HG02970 (cell line): ENCODE measurements at regions not wholly inside any gene's neighbourhood (a gene's known extent, or its start where the extent isn't known, plus 50 kb on each side); places are given as distances from the start of the nearest gene placed in this dataset.
"Not testable (repeated sequence)": the region's sequence is repeated elsewhere in the genome, so short reads cannot be mapped to it uniquely, and the experiment has no call there.

Experiments
- ATAC-seq: cut with Tn5 transposase; IDR thresholded peaks from one replicate; pipeline ENCODE4 v1.9.1; 2021; ENCODE audit warnings: mild to moderate bottlenecking, moderate library complexity, moderate number of reproducible peaks; ENCODE audit not compliant: unreplicated experiment, low FRiP score

DNA sequence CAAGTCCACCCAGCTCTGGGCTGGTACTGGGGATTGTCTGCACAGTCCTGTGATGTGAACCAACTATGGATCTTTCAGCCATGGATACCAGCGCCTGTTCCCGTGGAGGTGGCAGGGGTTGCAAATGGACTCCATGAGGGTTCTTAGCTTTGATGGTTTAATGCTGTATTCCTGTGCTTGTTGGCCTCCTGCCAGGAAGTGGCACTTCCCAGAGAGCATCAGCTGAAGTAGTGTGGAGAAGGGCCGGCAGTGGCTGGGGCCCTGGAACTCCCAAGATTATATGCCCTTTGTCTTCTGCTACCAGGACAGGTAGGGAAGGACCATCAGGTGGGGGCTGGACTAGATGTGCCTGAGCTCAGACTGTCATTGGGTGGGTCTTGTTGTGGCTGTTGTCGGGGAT is 1104.8 kb upstream of the COX7C start:
- ATAC-seq = no peak

DNA sequence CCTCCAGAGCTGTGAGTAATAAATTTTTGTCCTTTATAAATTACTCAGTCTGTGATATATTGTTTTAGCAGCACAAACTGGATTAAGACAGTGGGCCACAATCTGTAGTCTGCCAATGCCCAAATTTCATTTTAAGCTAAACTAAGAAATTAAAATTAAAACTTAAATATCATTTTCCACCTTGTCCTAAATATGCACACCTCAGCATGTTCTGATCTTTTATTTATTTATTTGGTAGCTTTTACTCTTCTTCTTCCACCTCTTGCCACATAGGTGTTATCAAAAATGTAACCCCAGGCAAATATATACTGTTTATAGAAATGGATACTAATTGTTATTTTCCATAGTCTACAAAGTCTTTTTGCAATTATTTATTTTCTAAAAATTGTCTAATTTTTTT is 1102.2 kb upstream of the COX7C start:
- ATAC-seq = no peak

DNA sequence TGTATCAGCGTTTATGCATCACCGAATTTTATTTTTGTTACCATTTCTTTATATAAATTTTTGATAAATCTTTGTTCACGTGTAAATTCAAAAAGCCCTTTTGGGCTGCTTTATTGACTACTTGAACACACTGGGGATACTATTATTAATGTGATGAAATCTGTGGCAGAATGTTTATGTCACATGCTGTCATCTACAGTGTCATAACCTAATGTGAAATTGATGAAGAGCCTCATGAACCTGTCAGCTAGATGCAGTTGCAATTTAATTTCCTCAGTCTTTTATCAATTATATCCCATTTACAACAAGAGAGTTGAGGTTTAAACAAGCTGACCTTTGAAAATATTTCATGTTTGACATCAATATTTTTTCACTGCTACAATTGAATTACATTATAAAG is 1100.4 kb upstream of the COX7C start:
- no peak for ATAC-seq

DNA sequence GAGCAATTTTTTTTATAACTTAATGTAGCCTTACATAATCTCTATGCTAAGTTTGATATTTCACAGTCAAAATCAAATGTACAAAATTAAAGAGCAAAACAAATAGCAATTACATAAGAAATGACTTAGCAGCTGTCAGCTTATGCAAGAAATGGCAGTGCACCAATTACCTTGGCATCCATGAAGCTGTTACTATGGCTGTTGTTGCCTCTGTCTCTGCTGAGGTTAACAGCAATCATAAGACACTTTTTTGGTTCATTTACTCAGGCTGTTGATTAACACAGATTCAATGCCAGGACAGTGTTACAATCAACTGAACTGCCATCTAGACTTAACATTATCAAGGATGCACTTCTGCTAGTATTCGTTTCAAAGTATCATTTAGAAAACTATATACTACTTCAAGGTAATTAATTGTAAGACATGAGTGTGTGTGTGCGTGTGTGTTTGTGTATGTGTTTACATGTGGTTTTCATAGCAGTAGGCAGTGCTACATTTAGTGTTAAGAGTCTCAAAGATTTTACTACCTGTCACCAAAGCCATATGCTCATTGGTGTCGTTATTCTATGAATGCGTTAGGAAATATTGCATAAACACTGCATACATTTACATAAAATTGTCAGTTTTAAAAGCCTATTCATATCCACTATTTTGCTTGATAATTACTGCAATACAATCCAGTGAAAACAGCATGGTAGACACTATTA is 1084.2 kb upstream of the COX7C start:
- ATAC-seq = no peak

DNA sequence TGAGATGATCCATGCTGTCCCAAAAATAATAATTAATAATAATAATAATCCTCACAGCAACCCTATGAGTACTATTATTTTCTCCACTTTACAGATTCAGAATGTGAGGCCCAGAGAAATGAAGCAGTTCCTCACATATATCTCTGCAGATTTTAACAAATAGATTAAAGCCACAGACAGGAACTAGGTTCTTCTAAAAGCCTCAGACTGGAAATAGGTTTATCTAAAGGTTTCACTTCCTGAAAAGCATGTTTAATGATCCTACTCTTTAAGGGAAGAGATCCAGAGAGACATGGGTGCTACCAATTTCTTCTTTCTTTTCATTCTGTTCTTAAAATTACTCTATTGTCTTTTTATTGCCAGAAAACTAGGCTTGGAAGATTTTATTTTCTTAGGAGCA is 1079.4 kb upstream of the COX7C start:
- ATAC-seq = no peak

DNA sequence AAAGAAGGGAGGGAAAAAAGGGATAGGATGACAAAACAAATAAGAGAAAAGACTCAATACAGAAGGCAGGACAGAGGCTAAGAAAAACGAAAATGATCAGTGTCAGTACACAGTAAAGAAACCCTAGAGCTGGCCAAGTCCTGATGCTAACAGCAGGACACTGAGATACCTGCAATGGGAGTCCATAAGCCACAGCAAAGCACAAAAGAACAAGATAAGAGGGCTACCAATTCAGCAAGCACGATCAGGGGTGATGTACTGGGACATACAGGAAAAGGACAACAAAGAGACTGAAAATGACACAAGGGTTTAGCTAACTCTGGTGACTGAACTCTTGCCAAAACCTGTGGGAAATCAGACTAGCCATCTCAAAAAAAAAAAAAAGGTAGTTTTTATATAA is 1072.6 kb upstream of the COX7C start:
- no peak for ATAC-seq

DNA sequence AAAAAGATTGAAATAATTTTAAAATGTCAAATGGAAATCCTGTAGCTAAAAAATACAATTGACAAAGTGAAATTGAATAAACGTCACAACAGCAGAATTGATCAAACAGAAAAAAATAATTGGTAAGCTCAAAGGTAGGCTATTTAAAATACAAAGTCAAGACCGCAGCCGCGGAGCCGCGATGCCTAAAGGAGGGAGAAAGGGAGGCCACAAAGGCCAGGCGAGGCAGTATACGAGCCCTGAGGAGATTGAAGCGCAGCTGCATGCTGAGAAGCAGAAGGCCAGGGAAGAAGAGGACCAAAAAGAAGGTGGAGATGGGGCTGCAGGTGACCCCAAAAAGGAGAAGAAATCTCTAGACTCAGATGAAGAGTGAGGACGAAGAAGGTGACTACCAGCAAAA is 1068.5 kb upstream of the COX7C start:
- no peak for ATAC-seq

DNA sequence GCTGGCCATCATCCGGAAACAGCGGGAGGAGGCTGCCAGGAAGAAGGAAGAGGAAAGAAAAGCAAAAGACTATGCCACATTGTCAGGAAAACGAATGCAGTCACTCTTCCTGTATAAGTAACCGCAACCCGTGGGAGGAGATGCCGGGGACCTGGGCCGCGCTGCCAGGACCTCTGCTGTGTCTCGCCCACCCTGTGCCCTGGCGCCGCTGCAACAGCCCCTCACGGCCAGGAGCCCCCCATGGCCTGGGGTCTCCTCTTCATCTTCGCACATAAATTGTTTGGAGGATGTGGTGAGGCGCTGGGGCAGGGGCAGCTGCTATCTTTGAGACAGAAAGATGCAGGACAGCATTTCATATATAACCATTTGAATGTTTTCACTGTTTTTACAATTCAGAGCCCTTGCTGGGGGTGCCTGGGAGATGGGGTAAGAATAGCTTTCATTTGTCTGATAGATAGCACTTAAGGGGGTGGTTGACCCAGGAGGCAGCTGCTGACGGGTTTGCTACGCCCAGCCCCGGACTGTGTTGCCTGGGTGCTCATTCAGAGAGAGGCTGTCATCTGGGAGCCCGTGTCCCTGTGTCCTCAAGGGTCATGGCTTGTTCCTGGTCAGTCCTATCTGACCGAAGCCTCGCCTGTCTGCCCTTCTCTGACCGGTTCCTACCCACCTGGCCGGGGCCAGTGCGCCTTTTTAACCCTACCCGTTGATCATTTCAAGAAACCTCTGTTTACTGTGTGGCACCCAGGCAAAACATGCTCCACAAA is 1067.7 kb upstream of the COX7C start:
- ATAC-seq = no peak

DNA sequence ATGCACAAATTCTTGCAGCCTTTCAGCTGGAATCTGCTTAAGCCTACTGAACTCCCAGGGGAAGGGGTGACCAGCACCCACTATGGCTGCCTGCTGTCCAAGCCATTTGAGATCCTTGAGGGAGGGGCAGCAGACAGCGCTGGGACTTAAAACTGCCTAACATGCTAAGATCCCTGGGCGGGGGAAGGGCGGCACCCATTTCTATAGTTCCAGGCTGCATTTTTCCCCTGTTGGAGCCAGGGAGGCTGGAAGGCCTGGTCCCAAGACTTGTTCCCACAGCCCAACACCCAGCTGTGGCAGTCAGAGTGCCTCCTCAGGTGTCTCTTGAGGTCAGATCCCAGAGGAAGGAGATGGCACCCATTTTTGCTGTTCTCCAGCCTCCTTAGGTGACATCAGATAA is 1061.3 kb upstream of the COX7C start:
- no peak for ATAC-seq

DNA sequence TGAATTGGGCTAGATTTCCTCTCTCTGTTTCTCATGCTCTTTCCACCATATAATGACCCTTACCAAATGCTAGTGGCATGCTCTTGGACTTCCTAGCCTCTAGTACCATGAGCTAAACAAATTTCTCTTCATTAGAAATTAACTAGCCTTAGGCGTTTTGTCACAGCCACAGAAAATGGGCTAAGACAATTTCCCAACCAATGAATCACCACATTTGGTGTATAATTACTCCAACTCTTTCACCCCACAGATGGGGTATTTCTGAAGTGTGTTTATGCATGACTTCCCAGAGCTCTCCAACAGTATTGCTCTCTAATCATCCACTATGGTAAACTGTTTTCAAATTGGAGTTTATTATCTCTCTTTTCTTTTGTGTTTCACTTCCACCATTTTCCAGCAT is 1041.1 kb upstream of the COX7C start:
- no peak for ATAC-seq

DNA sequence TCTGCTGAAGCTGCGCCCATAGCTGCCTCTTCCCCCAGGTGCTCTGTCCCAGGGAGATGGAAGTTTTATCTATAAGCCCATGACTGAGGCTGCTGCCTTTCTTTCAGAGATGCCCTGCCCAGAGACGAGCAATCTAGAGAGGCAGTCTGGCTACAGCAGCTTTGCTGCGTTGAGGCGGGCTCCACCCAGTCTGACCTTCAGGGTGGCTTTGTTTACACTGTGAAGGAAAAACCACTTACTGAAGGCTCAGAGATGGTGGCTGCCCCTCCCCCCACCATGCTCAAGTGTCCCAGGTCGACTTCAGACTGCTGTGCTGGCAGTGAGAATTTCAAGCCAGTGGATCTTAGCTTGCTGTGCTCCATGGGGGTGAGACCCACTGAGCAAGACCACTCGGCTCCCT is 1029.9 kb upstream of the COX7C start:
- ATAC-seq = not testable (repeated sequence)

DNA sequence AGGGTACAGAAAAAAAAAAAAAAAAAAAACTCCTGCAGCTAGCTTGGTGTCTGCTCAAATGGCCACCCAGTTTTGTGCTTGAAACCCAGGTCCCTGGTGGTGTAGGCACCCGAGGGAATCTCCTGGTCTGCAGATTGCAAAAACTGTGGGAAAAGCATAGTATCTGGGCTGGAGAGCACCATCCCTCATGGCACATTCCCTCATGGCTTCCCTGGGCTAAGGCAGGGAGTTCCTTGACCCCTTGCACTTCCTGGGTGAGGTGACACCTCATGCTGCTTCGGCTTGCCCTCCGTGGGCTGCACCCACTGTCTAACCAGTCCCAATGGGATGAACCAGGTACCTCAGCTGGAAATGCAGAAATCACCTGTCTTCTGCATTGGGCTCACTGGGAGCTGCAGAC is 1029.5 kb upstream of the COX7C start:
- ATAC-seq = not testable (repeated sequence)

DNA sequence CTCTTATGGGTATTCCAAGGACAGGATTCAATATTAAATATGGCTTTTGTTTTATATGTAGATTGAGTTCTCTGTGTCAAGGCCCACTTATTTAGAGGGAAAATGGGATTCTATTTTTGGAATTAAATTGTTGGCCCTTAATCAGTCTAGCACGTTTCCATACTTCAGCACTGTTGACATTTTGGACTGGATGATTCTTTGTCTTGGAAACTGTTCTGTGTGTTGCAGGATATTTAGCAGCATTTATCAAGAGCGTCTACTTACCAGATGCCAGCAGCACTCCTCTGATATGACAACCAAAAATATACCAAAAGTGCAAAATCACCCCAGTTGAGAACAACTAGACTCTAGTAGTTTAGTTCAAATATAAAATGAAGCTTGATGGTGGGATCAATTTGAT is 1027.0 kb upstream of the COX7C start:
- no peak for ATAC-seq

DNA sequence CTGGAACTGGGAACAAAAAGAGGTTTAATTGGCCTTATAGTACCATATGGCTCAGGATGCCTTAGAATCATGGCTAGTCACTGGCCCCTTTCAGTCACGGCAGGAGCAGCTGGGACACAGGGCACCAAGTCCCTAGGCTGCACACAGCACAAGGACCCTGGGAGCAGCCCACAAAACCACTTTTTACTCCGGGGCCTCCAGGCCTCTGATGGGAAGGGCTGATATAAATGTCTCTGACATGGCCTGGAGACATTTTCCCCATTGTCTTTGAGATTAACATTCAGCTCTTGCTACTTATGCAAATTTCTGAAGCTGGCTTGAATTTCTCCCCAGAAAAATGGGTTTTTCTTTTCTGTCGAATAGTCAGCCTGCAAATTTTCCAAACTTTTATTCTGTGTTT is 1026.4 kb upstream of the COX7C start:
- ATAC-seq = no peak

DNA sequence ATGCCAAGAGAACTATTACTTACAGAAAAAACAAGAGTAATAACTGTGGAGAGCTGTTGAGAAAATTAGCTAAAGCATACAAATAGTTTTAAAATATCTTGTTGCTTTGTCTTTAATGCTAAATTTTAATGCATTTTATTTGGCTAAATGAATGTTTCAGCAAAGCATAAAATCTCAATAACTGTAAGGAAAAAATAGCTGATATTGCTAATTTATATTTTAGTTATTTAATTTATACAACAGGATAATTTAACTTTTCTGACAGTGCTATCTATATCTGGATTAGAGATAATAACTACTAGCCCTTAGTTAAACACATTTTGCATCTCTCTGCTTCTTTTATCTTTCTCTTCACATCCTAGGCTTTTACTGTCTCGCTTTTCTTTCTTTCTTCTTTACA is 1014.9 kb upstream of the COX7C start:
- no peak for ATAC-seq

DNA sequence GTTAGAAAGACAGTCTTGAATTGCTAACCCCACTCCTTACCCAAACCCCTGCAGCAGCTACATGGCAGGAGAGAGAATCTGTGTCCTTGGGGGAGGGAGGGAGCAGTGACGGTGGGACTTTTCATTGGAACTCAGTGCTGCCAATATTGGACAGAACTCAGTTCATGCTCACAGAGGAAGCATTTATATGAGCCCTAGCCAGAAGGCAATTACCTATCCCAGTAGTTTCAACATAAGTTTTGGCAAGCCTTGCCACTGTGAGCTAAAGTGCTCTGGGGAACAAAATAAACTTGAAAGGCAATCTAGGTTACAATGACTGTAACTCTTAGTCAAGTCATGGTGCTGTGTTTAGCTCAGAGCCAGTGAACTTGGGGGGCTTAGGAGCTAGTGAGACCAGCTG is 1013.4 kb upstream of the COX7C start:
- no peak for ATAC-seq

DNA sequence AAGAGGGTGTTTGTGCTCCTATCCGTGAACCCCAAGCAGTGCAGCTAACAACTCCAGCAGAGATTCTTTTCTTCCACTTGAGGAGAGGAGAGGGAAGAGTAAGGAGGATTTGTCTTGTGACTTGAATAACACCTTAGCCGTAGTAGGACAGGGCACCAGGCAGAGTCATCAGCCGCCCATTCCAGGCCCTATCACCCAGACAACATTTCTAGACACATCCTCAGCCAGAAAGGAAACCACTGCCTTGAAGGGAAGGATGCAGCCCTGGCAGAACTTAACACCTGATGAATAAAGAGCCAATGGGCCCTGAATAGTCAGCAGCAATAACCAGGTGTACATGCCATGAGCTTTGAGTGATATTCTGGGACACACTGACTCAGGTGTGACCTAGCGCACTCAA is 1013.0 kb upstream of the COX7C start:
- ATAC-seq = no peak

DNA sequence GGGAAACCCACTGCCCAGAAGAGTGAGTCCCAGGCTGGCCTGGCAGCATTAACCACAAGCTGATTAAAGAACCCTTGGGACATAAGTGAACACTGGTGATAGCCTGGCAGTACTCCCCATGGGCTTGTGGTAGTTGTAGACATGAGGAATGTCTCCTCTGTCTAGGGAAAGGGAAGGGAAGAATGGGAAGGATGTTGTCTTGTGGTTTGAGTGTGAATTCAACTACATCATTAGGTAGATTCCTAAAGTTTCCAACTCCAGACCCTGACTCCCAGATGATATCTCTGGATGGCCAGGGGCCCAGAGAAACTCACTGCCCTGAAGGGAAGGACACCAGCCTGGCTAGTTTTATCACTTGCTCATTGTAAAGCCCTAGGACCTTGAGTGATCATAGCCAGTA is 1012.4 kb upstream of the COX7C start:
- ATAC-seq = no peak

DNA sequence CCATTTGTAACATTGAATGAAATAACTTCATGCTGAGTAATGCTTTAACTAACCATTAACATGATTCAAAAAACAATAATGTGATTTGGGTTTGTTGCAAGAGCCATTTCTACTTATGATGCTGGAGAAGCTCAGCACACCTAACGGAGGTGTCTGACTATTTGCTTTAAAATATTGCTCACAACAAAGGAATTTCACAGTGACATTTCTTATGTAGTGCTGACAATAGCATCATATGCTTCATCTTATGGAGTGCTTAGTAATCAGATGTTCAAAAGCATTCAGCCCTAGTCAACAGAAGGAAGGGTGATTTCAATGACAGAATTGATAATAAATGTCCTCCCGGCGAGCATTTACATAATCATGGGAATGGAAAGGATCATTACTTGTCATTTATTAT is 1003.3 kb upstream of the COX7C start:
- no peak for ATAC-seq

DNA sequence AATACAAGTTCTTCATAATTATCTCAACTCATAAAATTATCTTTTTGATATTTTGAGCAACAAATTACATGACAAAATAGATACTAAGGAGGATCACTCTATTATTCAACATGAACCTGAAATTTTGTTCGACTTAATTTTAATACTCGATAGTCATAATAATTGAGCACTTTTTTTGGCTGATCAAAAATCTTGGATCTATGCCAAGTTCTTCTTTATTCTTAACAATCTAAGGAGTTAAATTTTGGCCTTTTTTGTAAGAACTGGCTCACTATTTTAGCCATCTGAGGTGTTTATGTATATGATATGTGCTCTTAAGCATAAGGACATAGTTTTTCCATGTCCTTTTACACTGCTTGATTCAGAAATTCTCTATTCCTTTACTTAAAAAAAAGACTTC is 996.1 kb upstream of the COX7C start:
- ATAC-seq = no peak

DNA sequence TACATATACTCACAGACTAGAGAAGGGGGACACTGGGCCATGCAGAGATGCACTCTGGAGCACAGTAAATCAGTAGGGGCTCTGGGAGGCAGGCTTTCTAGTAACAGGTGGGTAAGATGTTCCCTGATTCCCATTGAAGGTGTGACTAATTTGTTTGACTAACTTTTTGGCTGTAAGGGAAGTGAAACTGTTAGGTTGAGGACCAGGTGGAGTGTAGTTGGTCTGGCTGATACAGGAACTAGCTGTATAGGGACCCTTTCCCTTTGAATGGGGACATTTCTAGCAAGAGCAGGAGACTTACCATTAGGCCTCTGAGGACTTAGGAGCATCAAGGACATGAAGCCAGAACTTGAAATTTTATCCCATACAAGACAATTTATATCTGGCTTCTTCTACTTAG is 989.6 kb upstream of the COX7C start:
- ATAC-seq = no peak

DNA sequence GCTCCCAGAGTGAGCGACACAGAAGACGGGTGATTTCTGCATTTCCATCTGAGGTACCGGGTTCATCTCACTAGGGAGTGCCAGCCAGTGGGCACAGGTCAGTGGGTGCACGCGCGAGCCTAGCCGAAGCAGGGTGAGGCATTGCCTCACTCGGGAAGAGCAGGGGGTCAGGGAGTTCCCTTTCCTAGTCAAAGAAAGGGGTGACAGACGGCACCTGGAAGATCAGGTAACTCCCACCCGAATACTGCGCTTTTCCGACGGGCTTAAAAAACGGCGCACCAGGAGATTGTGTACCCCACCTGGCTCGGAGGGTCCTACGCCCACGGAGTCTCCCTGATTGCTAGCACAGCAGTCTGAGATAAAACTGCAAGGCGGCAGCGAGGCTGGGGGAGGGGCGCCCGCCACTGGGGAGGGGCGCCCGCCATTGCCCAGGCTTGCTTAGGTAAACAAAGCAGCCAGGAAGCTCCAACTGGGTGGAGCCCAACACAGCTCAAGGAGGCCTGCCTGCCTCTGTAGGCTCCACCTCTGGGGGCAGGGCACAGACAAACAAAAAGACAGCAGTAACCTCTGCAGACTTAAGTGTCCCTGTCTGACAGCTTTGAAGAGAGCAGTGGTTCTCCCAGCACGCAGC is 979.1 kb upstream of the COX7C start:
- not testable (repeated sequence) for ATAC-seq
